GM08714 (cell line): ENCODE measurements at regions not wholly inside any gene's neighbourhood (a gene's known extent, or its start where the extent isn't known, plus 50 kb on each side); places are given as distances from the start of the nearest gene placed in this dataset.

ENCODE experiments used
- H3K4me3 ChIP-seq: fragments of 200-500 bp; sonication (Bioruptor generic); 2 replicates; pipeline ENCODE4 v1.5.1; 2014; ENCODE audit warnings: mild to moderate bottlenecking, low read length, inconsistent platforms
- ZNF274 ChIP-seq: IDR thresholded peaks from 2 replicates; pipeline ENCODE4 v1.6.1; 2012; ENCODE audit warnings: mild to moderate bottlenecking, low read depth, low read length

- TF ChIP-seq ZNF274: no peak
- H3K4me3 ChIP-seq: no peak overlapping the region
Measured at GRCh38 chr6:170456886-170457698, 96.0 kb downstream of the PSMB1 start.
